ENCODE measurements at regions not wholly inside any gene's neighbourhood (a gene's known extent, or its start where the extent isn't known, plus 50 kb on each side); places are given as distances from the start of the nearest gene placed in this dataset.

DNA sequence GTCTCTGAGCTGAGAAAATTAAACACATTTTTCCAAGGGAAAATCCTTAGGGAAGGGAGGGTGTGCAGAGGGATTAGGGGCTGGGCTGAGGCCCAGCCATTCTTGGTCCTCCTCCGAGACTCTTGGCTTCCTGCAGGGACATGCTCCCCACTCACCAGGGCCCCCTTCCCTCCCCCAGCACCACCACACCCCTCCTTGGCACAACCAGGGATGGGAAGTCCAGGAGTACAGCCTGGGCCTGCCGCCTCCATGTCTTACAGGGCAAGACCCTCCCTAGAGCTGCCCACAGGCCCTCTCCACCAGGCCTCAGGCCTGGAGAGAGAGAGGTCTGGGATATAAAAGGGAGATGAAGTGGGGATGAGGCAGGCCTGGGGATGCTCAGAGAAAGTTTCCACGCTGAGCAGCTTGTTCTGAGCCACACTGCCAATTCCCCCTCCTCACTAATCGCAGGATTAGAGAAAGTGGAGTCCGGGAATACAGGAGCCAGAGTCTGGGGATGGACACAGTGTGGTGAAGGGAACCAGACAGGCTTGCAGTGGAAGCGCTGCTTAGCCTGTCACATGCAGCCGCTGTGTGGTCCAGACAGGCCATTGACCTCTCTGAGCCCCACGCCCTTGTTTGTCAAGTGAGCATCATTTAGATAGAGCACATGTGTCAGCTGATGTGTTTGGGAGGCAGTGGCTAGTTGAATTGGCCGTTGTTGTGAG, 105.5 kb downstream of the MRPL14 start:
- Histone ChIP-seq H3K36me3 (ENCODE audit: control insufficient read depth in 1 of 2, insufficient read depth in 2 of 2, low read length in 2 of 2) (no peaks in the 10 kb centered on the region), H3K79me2 (ENCODE audit: insufficient read depth, low read length) (no peaks in the 10 kb centered on the region), H3K27ac (ENCODE audit: low read depth, low read length) (no peak overlapping the region; the same call in 1 of the 2 replicates), H2AFZ (ENCODE audit: low read depth, low read length, poor library complexity, severe bottlenecking) (no peak overlapping the region), H3K9ac (ENCODE audit: low read length) (no peak overlapping the region), H3K27me3 (ENCODE audit: insufficient read depth, low read length) (no peaks in the 10 kb centered on the region), H4K20me1 (ENCODE audit: insufficient read depth) (no peaks in the 10 kb centered on the region), H3K9me3 (ENCODE audit: control insufficient read depth in 1 of 2, insufficient read depth in 1 of 2, low read depth in 1 of 2, low read length in 2 of 2) (no peaks in the 10 kb centered on the region), H3K4me3 (replicated peaks in 1 of 2; ENCODE audit: low read depth in 1 of 2, low read length in 2 of 2) (no peak overlapping the region), H3K9me2 (ENCODE audit: insufficient read depth) (no peaks in the 10 kb centered on the region), H3K4me2 (ENCODE audit: low read length) (no peak overlapping the region), H3K4me1 (ENCODE audit: control insufficient read depth in 1 of 2, insufficient read depth in 2 of 2, low read length in 2 of 2) (peaks cover 3 to 12% of the 10 kb centered on the region in 2 experiments; a peak in 2 of 4 replicates)
- POLR2A ChIA-PET: no interaction called here
- CTCF ChIA-PET: no interaction called here
- DNase-seq (ENCODE audit: low read depth, low spot score): no peak
- intact Hi-C loops (cut with micrococcal nuclease): no loop called here
- RAD21 ChIA-PET (ENCODE audit: low non-redundant PET in 1 of 2, low total read pairs in 2 of 2, uncharacterized antibody in 2 of 2, unreplicated experiment in 2 of 2): no interaction called here
- no TSS peak for BruUV-seq (replicated peaks)
- no peak for TF ChIP-seq CEBPB (IDR thresholded peaks at IDR 0.05; ENCODE audit: low read depth)
- TF ChIP-seq, protein P1, sequence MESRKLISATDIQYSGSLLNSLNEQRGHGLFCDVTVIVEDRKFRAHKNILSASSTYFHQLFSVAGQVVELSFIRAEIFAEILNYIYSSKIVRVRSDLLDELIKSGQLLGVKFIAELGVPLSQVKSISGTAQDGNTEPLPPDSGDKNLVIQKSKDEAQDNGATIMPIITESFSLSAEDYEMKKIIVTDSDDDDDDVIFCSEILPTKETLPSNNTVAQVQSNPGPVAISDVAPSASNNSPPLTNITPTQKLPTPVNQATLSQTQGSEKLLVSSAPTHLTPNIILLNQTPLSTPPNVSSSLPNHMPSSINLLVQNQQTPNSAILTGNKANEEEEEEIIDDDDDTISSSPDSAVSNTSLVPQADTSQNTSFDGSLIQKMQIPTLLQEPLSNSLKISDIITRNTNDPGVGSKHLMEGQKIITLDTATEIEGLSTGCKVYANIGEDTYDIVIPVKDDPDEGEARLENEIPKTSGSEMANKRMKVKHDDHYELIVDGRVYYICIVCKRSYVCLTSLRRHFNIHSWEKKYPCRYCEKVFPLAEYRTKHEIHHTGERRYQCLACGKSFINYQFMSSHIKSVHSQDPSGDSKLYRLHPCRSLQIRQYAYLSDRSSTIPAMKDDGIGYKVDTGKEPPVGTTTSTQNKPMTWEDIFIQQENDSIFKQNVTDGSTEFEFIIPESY (IDR thresholded peaks at IDR 0.05; ENCODE audit: extremely low read depth, insufficient replicate concordance, low read length): no peak
- no peak for TF ChIP-seq SIN3A (IDR thresholded peaks at IDR 0.05; ENCODE audit: low read depth)
- no peak for TF ChIP-seq ELF1 (IDR thresholded peaks at IDR 0.05; ENCODE audit: borderline replicate concordance, low read depth)
- no peak for TF ChIP-seq JUND (IDR thresholded peaks at IDR 0.05)
- no peak for TF ChIP-seq EGR1 (IDR thresholded peaks at IDR 0.05; ENCODE audit: low read depth)
- TF ChIP-seq RAD21 (IDR thresholded peaks at IDR 0.05; ENCODE audit: low read depth): no peak
- no peak for TF ChIP-seq ZFX (IDR thresholded peaks at IDR 0.05)
- TF ChIP-seq, protein P2, sequence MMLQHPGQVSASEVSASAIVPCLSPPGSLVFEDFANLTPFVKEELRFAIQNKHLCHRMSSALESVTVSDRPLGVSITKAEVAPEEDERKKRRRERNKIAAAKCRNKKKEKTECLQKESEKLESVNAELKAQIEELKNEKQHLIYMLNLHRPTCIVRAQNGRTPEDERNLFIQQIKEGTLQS (IDR thresholded peaks at IDR 0.05): no peak
- ATAC-seq: no peak; the same call in 1 of the 2 replicates

Data from HCT116 (cell line).